ENCODE measurements at regions not wholly inside any gene's neighbourhood (a gene's known extent, or its start where the extent isn't known, plus 50 kb on each side); places are given as distances from the start of the nearest gene placed in this dataset.

GRCh38 chr14:61614693-61615092 is 80.6 kb upstream of the HIF1A start:
- Histone ChIP-seq H4K20me1 (ENCODE audit: control insufficient read depth, insufficient read depth, insufficient read length) (no peaks in the 10 kb centered on the region), H3K79me2 (ENCODE audit: insufficient read depth, low read length) (no peaks in the 10 kb centered on the region), H2BK5ac (ENCODE audit: insufficient read length, low read length) (no peak overlapping the region), H3K56ac (ENCODE audit: insufficient read length, low read depth, low read length) (no peak overlapping the region), H4K5ac (ENCODE audit: insufficient read length, low read depth, low read length) (no peak overlapping the region), H2BK20ac (ENCODE audit: low read depth, low read length, poor library complexity, severe bottlenecking) (no peak overlapping the region), H2BK15ac (ENCODE audit: low read depth, low read length) (no peak overlapping the region), H4K91ac (ENCODE audit: insufficient read length, low read depth, low read length) (no peak overlapping the region), H3K9me3 (ENCODE audit: control insufficient read depth, low read depth, low read length) (no peaks in the 10 kb centered on the region), H4K8ac (replicated peaks; ENCODE audit: insufficient read length, low read depth, low read length) (no peak overlapping the region), H3K9ac (ENCODE audit: extremely low read depth, insufficient read length, low read length) (no peak overlapping the region), H3K23ac (ENCODE audit: insufficient read length, low read depth, low read length) (no peak overlapping the region), H3K79me1 (ENCODE audit: insufficient read depth, low read depth, low read length, poor library complexity, severe bottlenecking) (no peaks in the 10 kb centered on the region), H2AK5ac (ENCODE audit: insufficient read length, low read length) (no peak overlapping the region), H3K14ac (ENCODE audit: insufficient read depth, low read length) (no peak overlapping the region), H3T11ph (ENCODE audit: low read length) (no peak overlapping the region), H3K4ac (ENCODE audit: low read depth, low read length) (no peak overlapping the region), H2BK12ac (ENCODE audit: insufficient read length, low read depth, low read length) (no peak overlapping the region), H3K27me3 (ENCODE audit: insufficient read depth, low read length) (no peaks in the 10 kb centered on the region), H3K27ac (ENCODE audit: insufficient read length, low read depth, low read length) (no peak overlapping the region), H3K18ac (ENCODE audit: insufficient read length, low read depth, low read length) (no peak overlapping the region), H3K4me1 (ENCODE audit: insufficient read depth, low read length) (peaks cover 11% of the 10 kb centered on the region), H2AFZ (ENCODE audit: low read length) (no peak overlapping the region), H3K4me2 (ENCODE audit: insufficient read depth, insufficient read length, low read length) (no peak overlapping the region), H2BK120ac (ENCODE audit: low read depth, low read length, poor library complexity, severe bottlenecking) (no peak overlapping the region), H3K23me2 (ENCODE audit: insufficient read length, low read depth, low read length, poor library complexity, severe bottlenecking) (no peaks in the 10 kb centered on the region)
- no peaks in the 10 kb centered on the region; a peak in 1 of 7 replicates for H3K36me3 Mint-ChIP-seq (ENCODE audit: insufficient read depth in 1 of 3, low read depth in 3 of 3)
- peaks cover 28 to 34% of the 10 kb centered on the region in 2 experiments for H3K4me1 Mint-ChIP-seq
- H3K27me3 Mint-ChIP-seq (ENCODE audit: low read depth), result peaks cover 2% of the 10 kb centered on the region; the same call in 1 of the 2 replicates
- H3K4me3 Mint-ChIP-seq, result no peak overlapping the region
- TF ChIP-seq CTCF (conservative IDR thresholded peaks at IDR 0.05), result no peak
- peak overlapping the region in 1 of 3 experiments; percentile 63; a peak in 1 of 7 replicates for H3K27ac Mint-ChIP-seq
- no peaks in the 10 kb centered on the region for H3K9me3 Mint-ChIP-seq
- WGBS (ENCODE audit: extremely low coverage, insufficient read length, low lambda C conversion rate), result no CpG with 5 or more reads among the region's 13 CpGs
- no peak for DNase-seq

Measured in H9 (cell line).